Stimulated activated CD4-positive, alpha-beta T cell treated with anti-CD3 and anti-CD28 coated beads, Interleukin-2, amount 100 ng/mL, for 48 hours (primary cell): ENCODE measurements at regions not wholly inside any gene's neighbourhood (a gene's known extent, or its start where the extent isn't known, plus 50 kb on each side); places are given as distances from the start of the nearest gene placed in this dataset.
"Not testable (repeated sequence)": the region's sequence is repeated elsewhere in the genome, so short reads cannot be mapped to it uniquely, and the experiment has no call there.

Source experiments
- DNase-seq, 2 donors: peaks; one replicate each; pipeline ENCODE4 v3.0.0-alpha.2; 2020

GRCh38 chr18:67815280-67815679 is 298.8 kb upstream of the DSEL start:
- no peak for DNase-seq

- DNase-seq, result no peak
Observed at GRCh38 chr18:67813380-67814028, 297.0 kb upstream of the DSEL start.

- no peak for DNase-seq
Observed at GRCh38 chr18:67805261-67805660, 288.7 kb upstream of the DSEL start.

GRCh38 chr18:67794521-67794920 is 278.0 kb upstream of the DSEL start:
- no peak for DNase-seq

GRCh38 chr18:67790527-67790926 is 274.0 kb upstream of the DSEL start:
- no peak for DNase-seq

- DNase-seq, result no peak
Observed at GRCh38 chr18:67789165-67789545, 272.6 kb upstream of the DSEL start.

- DNase-seq, result no peak
Observed at GRCh38 chr18:67788310-67789164, 272.0 kb upstream of the DSEL start.

GRCh38 chr18:67783196-67783946 is 266.9 kb upstream of the DSEL start:
- DNase-seq, result no peak

- DNase-seq, result no peak
Observed at GRCh38 chr18:67778016-67778415, 261.5 kb upstream of the DSEL start.

- no peak for DNase-seq
Observed at GRCh38 chr18:67776929-67777328, 260.4 kb upstream of the DSEL start.

- DNase-seq, result no peak
Observed at GRCh38 chr18:67771271-67771670, 254.8 kb upstream of the DSEL start.

GRCh38 chr18:67770520-67770919 is 254.0 kb upstream of the DSEL start:
- DNase-seq, result no peak

- no peak for DNase-seq
Observed at GRCh38 chr18:67766930-67767329, 250.4 kb upstream of the DSEL start.

- not testable (repeated sequence) for DNase-seq
Observed at GRCh38 chr18:67752211-67752610, 235.7 kb upstream of the DSEL start.

- no peak for DNase-seq
Observed at GRCh38 chr18:67742954-67743353, 226.4 kb upstream of the DSEL start.

- DNase-seq, result no peak
Observed at GRCh38 chr18:67742525-67742924, 226.0 kb upstream of the DSEL start.

- DNase-seq, result no peak
Observed at GRCh38 chr18:67735506-67735905, 219.0 kb upstream of the DSEL start.

- DNase-seq, result no peak
Observed at GRCh38 chr18:67733088-67733487, 216.6 kb upstream of the DSEL start.

- no peak for DNase-seq
Observed at GRCh38 chr18:67731851-67732250, 215.3 kb upstream of the DSEL start.

- DNase-seq, result no peak
Observed at GRCh38 chr18:67730886-67731285, 214.4 kb upstream of the DSEL start.

- DNase-seq, result no peak
Observed at GRCh38 chr18:67728364-67728763, 211.8 kb upstream of the DSEL start.

GRCh38 chr18:67726882-67727281 is 210.4 kb upstream of the DSEL start:
- no peak for DNase-seq

- no peak for DNase-seq
Observed at GRCh38 chr18:67717800-67718199, 201.3 kb upstream of the DSEL start.

- no peak for DNase-seq
Observed at GRCh38 chr18:67715567-67715966, 199.0 kb upstream of the DSEL start.
